Type B pancreatic cell (in vitro differentiated cells): ENCODE measurements at regions not wholly inside any gene's neighbourhood (a gene's known extent, or its start where the extent isn't known, plus 50 kb on each side); places are given as distances from the start of the nearest gene placed in this dataset.

Experiments
- DNase-seq: peaks from one replicate; pipeline ENCODE4 v3.0.0; 2021; ENCODE audit warnings: mixed read lengths; ENCODE audit not compliant: unreplicated experiment; ENCODE audit errors: extremely low spot score
- H3K27ac Mint-ChIP-seq: 2 replicates; pipeline ENCODE4 v1.8.0; 2021; ENCODE audit warnings: mild to moderate bottlenecking, mixed read lengths
- H3K27me3 Mint-ChIP-seq: 2 replicates; pipeline ENCODE4 v1.8.0; 2021; ENCODE audit warnings: mixed read lengths
- H3K36me3 Mint-ChIP-seq: 2 replicates; pipeline ENCODE4 v1.8.0; 2021; ENCODE audit warnings: mixed read lengths
- H3K4me1 Mint-ChIP-seq: one replicate; pipeline ENCODE4 v1.8.0; 2021; ENCODE audit warnings: mixed read lengths; ENCODE audit not compliant: unreplicated experiment
- H3K4me3 Mint-ChIP-seq: 2 replicates; pipeline ENCODE4 v1.8.0; 2021; ENCODE audit warnings: mild to moderate bottlenecking, mixed read lengths
- H3K9me3 Mint-ChIP-seq: 2 replicates; pipeline ENCODE4 v1.8.0; 2021; ENCODE audit warnings: mixed read lengths
- TF ChIP-seq, protein P1 (sequence below): fragments of 200-600 bp; sonication (generic); conservative IDR thresholded peaks from 2 replicates; pipeline ENCODE4 v1.5.0; 2021; ENCODE audit warnings: antibody characterized with exemption, mild to moderate bottlenecking

DNA sequence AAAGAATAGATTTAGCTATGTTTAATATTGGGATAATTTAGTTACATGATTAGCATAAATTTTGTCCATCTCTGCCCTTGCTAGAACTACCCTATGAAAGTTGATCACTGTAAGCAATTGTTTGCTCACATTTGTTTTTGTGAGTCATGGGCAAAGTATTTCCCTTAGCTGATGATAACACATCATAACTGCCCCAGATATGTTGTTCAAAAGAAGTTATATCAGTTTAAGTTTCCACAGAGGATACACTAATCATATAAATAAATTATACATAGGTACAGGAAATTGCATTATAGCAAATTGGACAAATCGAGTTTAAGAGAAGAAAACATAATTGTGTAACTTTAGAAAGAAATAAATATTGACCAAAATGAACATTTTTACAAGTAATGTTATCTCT lies 223.2 kb upstream of the PIK3C3 start:
- H3K36me3 Mint-ChIP-seq, result no peaks in the 10 kb centered on the region
- no peaks in the 10 kb centered on the region for H3K27me3 Mint-ChIP-seq
- no peak overlapping the region for H3K27ac Mint-ChIP-seq
- H3K9me3 Mint-ChIP-seq, result no peaks in the 10 kb centered on the region
- DNase-seq, result no peak
- TF ChIP-seq, protein P1, sequence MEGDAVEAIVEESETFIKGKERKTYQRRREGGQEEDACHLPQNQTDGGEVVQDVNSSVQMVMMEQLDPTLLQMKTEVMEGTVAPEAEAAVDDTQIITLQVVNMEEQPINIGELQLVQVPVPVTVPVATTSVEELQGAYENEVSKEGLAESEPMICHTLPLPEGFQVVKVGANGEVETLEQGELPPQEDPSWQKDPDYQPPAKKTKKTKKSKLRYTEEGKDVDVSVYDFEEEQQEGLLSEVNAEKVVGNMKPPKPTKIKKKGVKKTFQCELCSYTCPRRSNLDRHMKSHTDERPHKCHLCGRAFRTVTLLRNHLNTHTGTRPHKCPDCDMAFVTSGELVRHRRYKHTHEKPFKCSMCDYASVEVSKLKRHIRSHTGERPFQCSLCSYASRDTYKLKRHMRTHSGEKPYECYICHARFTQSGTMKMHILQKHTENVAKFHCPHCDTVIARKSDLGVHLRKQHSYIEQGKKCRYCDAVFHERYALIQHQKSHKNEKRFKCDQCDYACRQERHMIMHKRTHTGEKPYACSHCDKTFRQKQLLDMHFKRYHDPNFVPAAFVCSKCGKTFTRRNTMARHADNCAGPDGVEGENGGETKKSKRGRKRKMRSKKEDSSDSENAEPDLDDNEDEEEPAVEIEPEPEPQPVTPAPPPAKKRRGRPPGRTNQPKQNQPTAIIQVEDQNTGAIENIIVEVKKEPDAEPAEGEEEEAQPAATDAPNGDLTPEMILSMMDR, result no peak
- H3K4me1 Mint-ChIP-seq, result peaks cover 3% of the 10 kb centered on the region
- no peak overlapping the region for H3K4me3 Mint-ChIP-seq

DNA sequence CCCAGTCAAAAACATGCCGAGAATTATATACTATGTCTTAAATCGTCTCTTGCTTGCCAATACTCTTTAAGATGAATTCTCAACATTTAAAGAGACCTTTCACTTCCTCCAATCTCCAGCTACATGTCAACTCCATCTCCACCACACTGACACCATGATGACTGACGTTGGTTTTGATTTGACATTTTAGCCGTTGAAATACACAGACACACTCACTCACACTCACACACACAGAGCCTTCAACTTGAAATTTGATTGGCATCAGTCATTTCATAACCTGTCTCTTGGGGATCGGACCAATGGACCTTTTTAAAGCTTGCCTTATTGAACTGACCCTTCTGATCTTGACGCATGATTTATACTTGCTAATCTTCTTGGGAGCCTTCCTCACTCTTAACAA lies 230.8 kb upstream of the PIK3C3 start:
- TF ChIP-seq, protein P1, result no peak
- H3K9me3 Mint-ChIP-seq, result no peaks in the 10 kb centered on the region
- peaks cover 5% of the 10 kb centered on the region for H3K4me1 Mint-ChIP-seq
- no peak for DNase-seq
- H3K27ac Mint-ChIP-seq, result no peak overlapping the region
- no peaks in the 10 kb centered on the region for H3K36me3 Mint-ChIP-seq
- peaks cover 3% of the 10 kb centered on the region for H3K27me3 Mint-ChIP-seq
- H3K4me3 Mint-ChIP-seq, result no peak overlapping the region

DNA sequence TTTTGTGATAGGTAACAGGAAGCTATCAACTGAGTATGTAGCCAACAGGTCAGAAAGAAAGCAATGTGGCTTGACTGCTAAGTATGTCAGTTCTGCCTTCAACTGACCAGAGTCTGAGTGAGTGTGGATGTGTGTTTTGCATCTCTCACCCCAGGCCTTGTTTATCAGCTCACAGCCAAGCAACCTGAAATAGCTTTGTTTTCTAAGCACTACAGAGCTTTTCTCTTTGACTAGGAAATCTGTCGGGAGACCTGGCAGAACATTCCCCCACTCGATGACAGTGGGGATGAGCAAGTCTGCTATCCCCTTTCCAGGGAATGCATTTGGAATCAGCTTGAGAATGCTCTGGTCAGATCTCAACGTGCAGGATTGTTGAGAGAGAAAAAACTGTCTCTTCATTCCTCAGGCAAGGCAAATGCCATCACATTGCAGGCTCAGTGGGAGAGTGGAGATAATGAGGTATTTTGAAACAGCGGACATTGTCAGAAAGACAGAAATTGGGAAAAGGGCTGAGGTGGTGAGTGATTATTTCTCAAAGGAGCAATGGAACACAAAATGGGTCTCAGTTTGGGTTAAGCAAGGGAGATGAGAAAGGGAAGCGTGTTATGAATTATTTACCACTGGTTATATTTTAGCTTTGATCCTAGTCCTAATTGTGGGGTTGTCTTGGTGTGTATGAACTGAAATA lies 233.8 kb upstream of the PIK3C3 start:
- H3K4me1 Mint-ChIP-seq, result peaks cover 5% of the 10 kb centered on the region
- no peaks in the 10 kb centered on the region for H3K9me3 Mint-ChIP-seq
- H3K27ac Mint-ChIP-seq, result no peak overlapping the region
- no peak for DNase-seq
- H3K4me3 Mint-ChIP-seq, result no peak overlapping the region
- peaks cover 3% of the 10 kb centered on the region for H3K27me3 Mint-ChIP-seq
- TF ChIP-seq, protein P1, result no peak
- no peaks in the 10 kb centered on the region for H3K36me3 Mint-ChIP-seq

DNA sequence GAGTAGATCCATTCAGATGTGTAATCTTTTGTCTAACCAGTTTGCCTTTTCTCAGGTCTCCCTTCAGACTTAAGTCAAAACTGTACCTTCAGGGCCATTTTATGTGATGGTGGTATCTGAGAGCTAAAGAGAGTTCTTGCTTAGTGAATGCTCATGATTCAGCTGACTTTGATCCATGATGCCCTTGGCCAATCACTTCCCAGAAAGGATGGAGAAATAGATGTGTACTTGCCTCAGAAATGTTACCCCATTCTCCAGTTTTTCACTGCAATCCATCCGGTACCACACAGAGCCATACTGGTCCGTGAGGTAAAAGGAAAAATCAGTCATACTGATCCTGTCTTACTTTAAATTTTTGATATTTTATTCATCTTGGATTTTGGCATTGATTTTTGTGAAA lies 234.8 kb upstream of the PIK3C3 start:
- Mint-ChIP-seq H3K4me3 (no peak overlapping the region), H3K4me1 (peaks cover 5% of the 10 kb centered on the region), H3K27me3 (peaks cover 7% of the 10 kb centered on the region), H3K9me3 (no peaks in the 10 kb centered on the region), H3K36me3 (no peaks in the 10 kb centered on the region), H3K27ac (no peak overlapping the region)
- TF ChIP-seq, protein P1, result no peak
- DNase-seq, result no peak

DNA sequence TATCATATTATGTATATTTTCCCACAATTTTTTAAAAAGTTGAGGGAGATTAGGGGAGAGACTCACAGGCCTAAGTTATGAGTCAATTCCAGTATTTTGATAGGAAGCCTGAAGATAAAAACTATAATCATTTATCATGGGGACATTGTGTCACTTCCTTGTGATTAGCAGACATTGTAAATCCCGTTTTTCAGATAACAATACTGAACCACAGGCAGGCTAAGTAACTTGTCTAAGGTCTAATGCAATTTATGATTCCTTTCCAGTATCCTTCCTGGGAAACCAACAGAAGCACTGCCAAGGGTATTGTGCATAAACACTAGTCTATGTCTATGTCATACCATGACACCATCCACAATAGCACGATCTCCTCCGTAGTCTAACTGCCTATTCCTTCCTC lies 235.2 kb upstream of the PIK3C3 start:
- Mint-ChIP-seq H3K27ac (no peak overlapping the region), H3K4me3 (no peak overlapping the region), H3K4me1 (peaks cover 5% of the 10 kb centered on the region)

More for the DNA sequence above, 235.2 kb upstream of the PIK3C3 start:
- TF ChIP-seq, protein P1, result no peak
- DNase-seq, result no peak
- Mint-ChIP-seq H3K27me3 (peaks cover 7% of the 10 kb centered on the region), H3K36me3 (no peaks in the 10 kb centered on the region), H3K9me3 (no peaks in the 10 kb centered on the region)
